Endothelial cell (in vitro differentiated cells): ENCODE measurements at regions not wholly inside any gene's neighbourhood (a gene's known extent, or its start where the extent isn't known, plus 50 kb on each side); places are given as distances from the start of the nearest gene placed in this dataset.

Experiments used
- DNase-seq: peaks from one replicate; pipeline ENCODE4 v3.0.0; 2021; ENCODE audit warnings: low spot score
- H3K27ac Mint-ChIP-seq: one replicate; pipeline ENCODE4 v1.8.0; 2021; ENCODE audit warnings: mixed read lengths, inconsistent platforms; ENCODE audit not compliant: unreplicated experiment
- H3K27me3 Mint-ChIP-seq: one replicate; pipeline ENCODE4 v1.8.0; 2021; ENCODE audit warnings: mild to moderate bottlenecking, moderate library complexity, mixed read lengths, inconsistent platforms; ENCODE audit not compliant: unreplicated experiment
- H3K36me3 Mint-ChIP-seq: one replicate; pipeline ENCODE4 v1.8.0; 2021; ENCODE audit warnings: mild to moderate bottlenecking, low read depth, mixed read lengths, inconsistent platforms; ENCODE audit not compliant: unreplicated experiment
- H3K4me1 Mint-ChIP-seq: one replicate; pipeline ENCODE4 v1.8.0; 2021; ENCODE audit warnings: mild to moderate bottlenecking, mixed read lengths, inconsistent platforms; ENCODE audit not compliant: unreplicated experiment
- H3K4me3 Mint-ChIP-seq: one replicate; pipeline ENCODE4 v1.8.0; 2021; ENCODE audit warnings: mild to moderate bottlenecking, mixed read lengths, inconsistent platforms; ENCODE audit not compliant: unreplicated experiment
- H3K9me3 Mint-ChIP-seq: one replicate; pipeline ENCODE4 v1.8.0; 2021; ENCODE audit warnings: mixed read lengths, inconsistent platforms; ENCODE audit not compliant: unreplicated experiment
- TF ChIP-seq, protein P1 (sequence below): fragments of 200-600 bp; sonication (generic); IDR thresholded peaks from one replicate; pipeline ENCODE4 v1.5.0; 2021; ENCODE audit warnings: antibody characterized with exemption; ENCODE audit not compliant: unreplicated experiment

DNA sequence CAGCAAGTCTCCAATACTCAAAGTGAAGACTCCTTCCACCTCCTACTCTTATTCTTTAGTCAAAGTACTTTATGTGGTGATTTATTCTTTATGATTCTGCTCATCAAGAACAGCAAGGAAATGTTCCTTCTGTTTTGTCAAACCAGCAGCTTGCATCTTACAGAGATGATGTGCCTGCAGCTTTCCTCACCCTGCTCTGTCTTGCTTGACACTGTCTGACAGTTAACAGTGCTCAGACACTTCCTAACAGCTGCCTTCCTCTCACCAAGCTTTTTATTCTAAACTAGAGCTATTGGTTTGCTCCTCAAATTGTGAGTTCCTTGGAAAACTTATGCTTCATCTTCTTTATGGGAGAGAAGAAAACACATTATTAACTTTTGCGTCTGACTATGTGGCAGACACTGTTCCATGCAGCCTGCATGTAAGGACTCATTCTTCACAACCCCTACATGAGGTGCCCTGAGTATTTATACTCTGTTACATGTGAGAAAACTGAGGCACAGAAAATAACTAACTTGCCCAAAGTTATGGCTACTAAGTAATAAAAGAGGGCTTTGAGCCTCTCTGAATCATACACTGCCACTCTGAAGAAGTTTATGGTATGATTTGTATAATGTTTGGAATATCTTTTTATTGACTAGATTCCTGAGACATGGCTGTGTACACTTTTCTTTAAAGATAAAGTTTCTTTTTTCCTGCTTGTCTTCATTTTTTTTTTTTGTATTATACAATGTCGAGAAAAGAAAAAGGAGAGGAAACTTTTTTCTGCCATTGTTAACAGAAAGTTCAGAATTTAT lies 723.3 kb upstream of the DDX18 start:
- no peaks in the 10 kb centered on the region for H3K36me3 Mint-ChIP-seq
- no peak for DNase-seq
- TF ChIP-seq, protein P1, sequence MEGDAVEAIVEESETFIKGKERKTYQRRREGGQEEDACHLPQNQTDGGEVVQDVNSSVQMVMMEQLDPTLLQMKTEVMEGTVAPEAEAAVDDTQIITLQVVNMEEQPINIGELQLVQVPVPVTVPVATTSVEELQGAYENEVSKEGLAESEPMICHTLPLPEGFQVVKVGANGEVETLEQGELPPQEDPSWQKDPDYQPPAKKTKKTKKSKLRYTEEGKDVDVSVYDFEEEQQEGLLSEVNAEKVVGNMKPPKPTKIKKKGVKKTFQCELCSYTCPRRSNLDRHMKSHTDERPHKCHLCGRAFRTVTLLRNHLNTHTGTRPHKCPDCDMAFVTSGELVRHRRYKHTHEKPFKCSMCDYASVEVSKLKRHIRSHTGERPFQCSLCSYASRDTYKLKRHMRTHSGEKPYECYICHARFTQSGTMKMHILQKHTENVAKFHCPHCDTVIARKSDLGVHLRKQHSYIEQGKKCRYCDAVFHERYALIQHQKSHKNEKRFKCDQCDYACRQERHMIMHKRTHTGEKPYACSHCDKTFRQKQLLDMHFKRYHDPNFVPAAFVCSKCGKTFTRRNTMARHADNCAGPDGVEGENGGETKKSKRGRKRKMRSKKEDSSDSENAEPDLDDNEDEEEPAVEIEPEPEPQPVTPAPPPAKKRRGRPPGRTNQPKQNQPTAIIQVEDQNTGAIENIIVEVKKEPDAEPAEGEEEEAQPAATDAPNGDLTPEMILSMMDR: no peak
- H3K4me3 Mint-ChIP-seq: no peak overlapping the region
- no peaks in the 10 kb centered on the region for H3K9me3 Mint-ChIP-seq
- H3K27me3 Mint-ChIP-seq: peaks cover 2% of the 10 kb centered on the region
- no peak overlapping the region for H3K27ac Mint-ChIP-seq
- H3K4me1 Mint-ChIP-seq: peaks cover 11% of the 10 kb centered on the region

DNA sequence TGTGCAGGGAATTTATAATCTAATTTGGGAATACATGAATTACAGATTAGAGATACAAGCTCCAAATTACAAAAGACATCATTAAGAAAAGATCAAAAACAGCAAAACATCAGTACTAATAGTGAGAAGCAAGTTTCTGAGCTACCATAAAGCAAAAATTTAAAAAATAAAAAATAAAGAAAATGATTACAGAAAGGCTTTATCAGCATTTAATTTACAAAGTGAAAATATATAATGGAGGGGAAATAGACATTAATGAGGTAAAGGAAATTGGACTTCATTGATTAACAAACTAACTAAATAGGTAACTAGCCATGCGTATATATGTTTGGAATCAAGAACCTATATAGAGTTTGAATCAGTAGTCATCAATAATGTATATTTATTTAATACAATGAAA lies 712.9 kb upstream of the DDX18 start:
- Mint-ChIP-seq H3K27ac (no peak overlapping the region), H3K4me1 (no peaks in the 10 kb centered on the region), H3K4me3 (no peak overlapping the region), H3K27me3 (no peaks in the 10 kb centered on the region), H3K36me3 (no peaks in the 10 kb centered on the region), H3K9me3 (no peaks in the 10 kb centered on the region)
- TF ChIP-seq, protein P1: no peak
- no peak for DNase-seq

DNA sequence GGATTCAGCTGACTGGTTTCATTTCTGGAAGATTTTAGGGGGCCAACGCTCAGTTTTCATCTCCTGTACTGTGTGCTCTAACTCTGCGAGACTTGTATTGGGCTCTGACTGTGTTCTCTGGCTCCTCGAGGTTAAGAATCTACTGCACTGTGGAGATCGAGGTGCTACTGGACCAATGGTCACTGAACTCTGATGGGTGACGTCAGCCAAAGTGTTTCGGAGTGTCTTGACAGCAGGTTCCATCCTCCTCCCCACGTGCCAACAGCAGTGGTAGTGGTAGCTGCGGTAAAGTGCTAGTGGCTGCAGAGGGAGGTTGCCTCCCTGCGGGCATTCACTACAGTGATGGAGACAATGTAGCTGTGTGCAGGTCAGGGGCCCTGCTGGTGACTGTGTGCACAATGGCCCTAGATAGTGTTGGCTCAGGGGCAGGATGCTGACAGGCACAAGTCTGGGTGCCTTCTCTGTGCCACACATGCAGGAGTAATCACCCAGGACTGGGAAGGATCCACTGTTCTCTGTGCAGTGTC lies 705.7 kb upstream of the DDX18 start:
- DNase-seq: no peak
- TF ChIP-seq, protein P1: no peak
- H3K27ac Mint-ChIP-seq: no peak overlapping the region
- peaks cover 4% of the 10 kb centered on the region for H3K27me3 Mint-ChIP-seq
- peaks cover 2% of the 10 kb centered on the region for H3K4me1 Mint-ChIP-seq
- H3K36me3 Mint-ChIP-seq: no peaks in the 10 kb centered on the region
- no peaks in the 10 kb centered on the region for H3K9me3 Mint-ChIP-seq
- H3K4me3 Mint-ChIP-seq: no peak overlapping the region

DNA sequence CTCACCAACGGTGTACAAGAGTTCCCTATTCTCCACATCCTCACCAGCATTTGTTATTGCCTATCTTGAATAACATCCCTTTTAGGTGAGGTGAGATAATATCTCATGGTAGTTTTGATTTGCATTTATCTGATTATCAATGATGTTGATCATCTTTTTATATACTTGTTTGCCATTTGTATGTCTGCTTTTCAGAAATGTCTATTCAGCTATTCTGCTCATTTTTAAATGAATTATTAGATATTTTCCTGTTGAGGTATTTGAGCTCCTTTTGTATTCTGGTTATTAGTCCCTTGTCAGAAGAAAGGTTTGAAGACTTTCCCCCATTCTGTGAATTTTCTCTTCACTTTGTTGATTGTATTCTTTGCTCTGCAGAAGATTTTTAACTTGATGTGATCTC lies 695.5 kb upstream of the DDX18 start:
- TF ChIP-seq, protein P1: no peak
- Mint-ChIP-seq H3K27me3 (no peaks in the 10 kb centered on the region), H3K36me3 (no peaks in the 10 kb centered on the region), H3K4me1 (no peaks in the 10 kb centered on the region), H3K27ac (no peak overlapping the region), H3K4me3 (no peak overlapping the region), H3K9me3 (no peaks in the 10 kb centered on the region)
- DNase-seq: no peak

DNA sequence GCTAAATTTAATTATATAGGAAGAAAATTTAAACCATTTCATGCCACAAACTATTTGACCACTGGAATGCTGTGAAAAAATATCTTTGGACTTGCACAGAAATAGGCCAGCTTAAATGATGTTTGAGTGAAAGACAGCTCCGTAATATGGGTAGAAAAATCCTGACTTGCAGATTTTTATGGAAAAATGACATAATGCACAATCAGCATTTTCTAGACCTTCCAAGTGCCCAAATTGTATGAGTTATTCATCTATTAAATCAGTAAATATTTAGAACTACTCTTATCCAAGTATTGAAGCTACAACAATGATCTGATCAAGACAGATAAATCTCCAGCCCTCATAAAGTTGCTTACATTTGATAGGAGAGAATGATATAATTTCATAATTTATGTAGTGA lies 691.1 kb upstream of the DDX18 start:
- Mint-ChIP-seq H3K27me3 (no peaks in the 10 kb centered on the region), H3K4me1 (no peaks in the 10 kb centered on the region), H3K36me3 (no peaks in the 10 kb centered on the region), H3K4me3 (no peak overlapping the region), H3K9me3 (no peaks in the 10 kb centered on the region), H3K27ac (no peak overlapping the region)
- TF ChIP-seq, protein P1: no peak
- no peak for DNase-seq
